Heart left ventricle (tissue), 13 donors: ENCODE measurements at regions not wholly inside any gene's neighbourhood (a gene's known extent, or its start where the extent isn't known, plus 50 kb on each side); places are given as distances from the start of the nearest gene placed in this dataset.

Experiments
- POLR2A ChIP-seq, 2 donors: fragments of 450-650 bp; IDR thresholded peaks; one replicate each; pipeline ENCODE4 v1.6.1; 2017; ENCODE audit warnings: antibody characterized with exemption in 2 of 2, mild to moderate bottlenecking in 2 of 2, moderate library complexity in 2 of 2
- TF ChIP-seq, protein P1 (sequence below), 12 donors: fragments of 200-600 bp; sonication (generic) in 4 of 12; IDR thresholded peaks; one replicate each; pipeline versions ENCODE4 v1.5.0 to v1.8.0; 2018 to 2022; ENCODE audit warnings: antibody characterized with exemption in 12 of 12, mild to moderate bottlenecking in 5 of 12
- donor health status: ischemic (EF 13 %, LVEDD 7.1; RV severe dilation, severe dysfunction).
- donor health status: DM: no; HTN: yes; CAD: no.
- donor health status: DM: no; HTN: no; CAD: no.
- donor health status: ischemic (EF 25% LVEDD 6.9; RV normal size, moderate dysfunction).
- donor health status: ischemic (EF 25% LVEDD 5.7; RV mildly dilated, moderate dysfunction).
- donor health status: ischemic (EF 35%, LVEDD 5.7; RV mildly dilated, moderate dysfunction).
- donor health status: nonischemic (EF 11% LVEDD 7.7; RV severe dilation, severe dysfunction).
- donor health status: DM: yes; HTN: yes; CAD: no.
- donor health status: PGD.
- donor health status: ischemic (EF 29% LVEDD 5.4; RV normal size, mild dysfunction).
- donor health status: nonischemic (EF 23%, LVEDD 6.1; RV moderate dilation, normal function).

DNA sequence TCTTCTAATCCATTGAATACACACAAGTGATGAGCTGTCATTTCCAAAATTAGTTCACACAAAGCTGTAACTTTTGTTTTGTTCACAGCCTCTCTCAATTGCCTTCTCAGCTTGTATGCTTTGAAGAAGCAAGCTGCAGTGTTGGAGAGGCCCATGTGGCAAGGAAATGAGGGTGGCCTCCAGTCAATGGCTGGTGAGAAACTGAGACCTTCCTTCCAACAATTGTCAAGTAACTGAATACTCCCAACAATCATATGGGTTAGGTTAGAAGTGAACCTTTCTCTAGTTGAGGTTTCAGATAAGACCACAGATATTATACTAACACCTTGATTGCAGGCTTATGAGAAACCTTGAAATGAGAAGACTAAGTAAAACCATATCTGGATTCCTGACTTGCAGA is 82.4 kb upstream of the SOX9 start:
- TF ChIP-seq, protein P1, sequence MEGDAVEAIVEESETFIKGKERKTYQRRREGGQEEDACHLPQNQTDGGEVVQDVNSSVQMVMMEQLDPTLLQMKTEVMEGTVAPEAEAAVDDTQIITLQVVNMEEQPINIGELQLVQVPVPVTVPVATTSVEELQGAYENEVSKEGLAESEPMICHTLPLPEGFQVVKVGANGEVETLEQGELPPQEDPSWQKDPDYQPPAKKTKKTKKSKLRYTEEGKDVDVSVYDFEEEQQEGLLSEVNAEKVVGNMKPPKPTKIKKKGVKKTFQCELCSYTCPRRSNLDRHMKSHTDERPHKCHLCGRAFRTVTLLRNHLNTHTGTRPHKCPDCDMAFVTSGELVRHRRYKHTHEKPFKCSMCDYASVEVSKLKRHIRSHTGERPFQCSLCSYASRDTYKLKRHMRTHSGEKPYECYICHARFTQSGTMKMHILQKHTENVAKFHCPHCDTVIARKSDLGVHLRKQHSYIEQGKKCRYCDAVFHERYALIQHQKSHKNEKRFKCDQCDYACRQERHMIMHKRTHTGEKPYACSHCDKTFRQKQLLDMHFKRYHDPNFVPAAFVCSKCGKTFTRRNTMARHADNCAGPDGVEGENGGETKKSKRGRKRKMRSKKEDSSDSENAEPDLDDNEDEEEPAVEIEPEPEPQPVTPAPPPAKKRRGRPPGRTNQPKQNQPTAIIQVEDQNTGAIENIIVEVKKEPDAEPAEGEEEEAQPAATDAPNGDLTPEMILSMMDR (IDR thresholded peaks at IDR 0.05): no peak
- no peak for TF ChIP-seq POLR2A (IDR thresholded peaks at IDR 0.05)
